H7 (cell line): ENCODE measurements at regions not wholly inside any gene's neighbourhood (a gene's known extent, or its start where the extent isn't known, plus 50 kb on each side); places are given as distances from the start of the nearest gene placed in this dataset.

Experiments
- DNase-seq: peaks from one replicate; pipeline ENCODE4 v3.0.0; 2012
- H3K27me3 ChIP-seq: 2 replicates; pipeline ENCODE4 v1.6.0; 2011; ENCODE audit warnings: mild to moderate bottlenecking, low read length; ENCODE audit not compliant: control insufficient read depth, insufficient read depth
- H3K36me3 ChIP-seq: replicated peaks from 2 replicates; pipeline ENCODE4 v1.5.1; 2011; ENCODE audit warnings: low read length; ENCODE audit not compliant: control insufficient read depth, insufficient read depth
- H3K4me3 ChIP-seq: 2 replicates; pipeline ENCODE4 v1.5.1; 2011; ENCODE audit warnings: low read depth, mild to moderate bottlenecking, control low read depth, low read length, moderate library complexity; ENCODE audit not compliant: insufficient read depth

DNA sequence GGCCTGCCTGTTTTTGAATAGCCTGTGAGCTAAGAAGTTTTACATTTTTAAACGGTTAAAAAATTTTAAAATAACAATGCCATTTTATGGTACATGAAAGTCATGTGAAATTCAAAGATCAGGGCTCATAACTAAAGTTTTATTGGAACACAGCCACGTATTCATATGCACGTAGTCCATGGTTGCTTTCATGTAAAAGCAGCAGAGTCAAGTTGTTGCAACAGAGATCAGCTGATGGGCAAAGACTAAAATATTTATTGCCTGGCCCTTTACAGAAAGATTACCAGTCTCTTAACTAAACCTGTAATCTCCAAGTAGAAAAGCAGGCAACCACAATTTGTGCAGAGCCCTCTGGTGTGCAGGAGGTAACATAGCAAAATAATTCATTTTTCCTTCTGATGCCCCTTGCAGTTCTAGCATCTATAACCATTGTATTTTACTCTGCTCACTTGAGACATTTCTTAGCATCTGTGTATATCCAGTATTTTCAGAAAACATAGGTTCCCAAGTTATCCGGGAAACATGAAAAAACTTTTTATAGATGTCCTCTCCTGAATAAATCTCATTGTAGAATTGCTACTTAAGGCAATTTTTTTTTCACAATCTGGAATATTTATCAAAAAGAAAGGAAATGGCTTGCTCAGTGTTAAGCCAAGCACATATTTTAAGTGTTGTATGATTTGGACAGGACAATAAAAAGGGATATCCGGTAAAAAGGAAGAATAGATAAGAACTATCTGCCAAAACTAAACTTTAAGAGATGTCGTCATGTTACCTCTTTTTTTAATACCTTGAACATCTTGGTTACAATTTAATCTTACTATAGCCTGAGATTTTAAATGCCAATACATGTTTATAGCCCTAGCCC lies 430.8 kb downstream of the PLPP3 start:
- Histone ChIP-seq H3K4me3 (no peak overlapping the region), H3K27me3 (no peaks in the 10 kb centered on the region), H3K36me3 (no peaks in the 10 kb centered on the region)
- no peak for DNase-seq

- Histone ChIP-seq H3K36me3 (no peaks in the 10 kb centered on the region), H3K27me3 (no peaks in the 10 kb centered on the region), H3K4me3 (no peak overlapping the region)
- DNase-seq: no peak
Measured at GRCh38 chr1:56147459-56147858, 431.9 kb downstream of the PLPP3 start.

- H3K4me3 ChIP-seq: no peak overlapping the region
- DNase-seq: no peak
Measured at GRCh38 chr1:56147034-56147433, 432.3 kb downstream of the PLPP3 start.

DNA sequence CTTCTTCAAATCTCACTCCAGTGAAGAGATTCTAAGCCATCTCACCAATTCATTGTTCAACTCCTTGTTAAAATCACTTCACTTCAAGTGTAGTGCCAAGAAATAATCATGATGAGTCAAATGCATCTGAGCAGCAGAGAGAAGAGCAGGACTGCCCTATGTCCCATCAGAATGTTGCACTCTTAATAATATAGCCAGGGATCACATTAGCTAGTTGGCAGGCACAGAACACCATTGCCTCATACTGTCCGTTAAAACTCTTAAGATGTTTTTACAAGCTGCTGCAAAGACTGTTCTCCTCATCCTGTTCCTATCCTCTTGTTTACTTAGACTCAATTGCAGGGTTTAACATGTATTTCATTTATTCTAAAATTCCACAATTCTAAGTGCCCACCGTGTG lies 432.9 kb downstream of the PLPP3 start:
- Histone ChIP-seq H3K27me3 (no peaks in the 10 kb centered on the region), H3K36me3 (no peaks in the 10 kb centered on the region), H3K4me3 (no peak overlapping the region)
- no peak for DNase-seq

More at GRCh38 chr1:56147034-56147433, 432.3 kb downstream of the PLPP3 start:
- H3K36me3 ChIP-seq: no peaks in the 10 kb centered on the region
- H3K27me3 ChIP-seq: no peaks in the 10 kb centered on the region

- H3K4me3 ChIP-seq: no peak overlapping the region
- DNase-seq: no peak
Measured at GRCh38 chr1:56145581-56145980, 433.8 kb downstream of the PLPP3 start.

DNA sequence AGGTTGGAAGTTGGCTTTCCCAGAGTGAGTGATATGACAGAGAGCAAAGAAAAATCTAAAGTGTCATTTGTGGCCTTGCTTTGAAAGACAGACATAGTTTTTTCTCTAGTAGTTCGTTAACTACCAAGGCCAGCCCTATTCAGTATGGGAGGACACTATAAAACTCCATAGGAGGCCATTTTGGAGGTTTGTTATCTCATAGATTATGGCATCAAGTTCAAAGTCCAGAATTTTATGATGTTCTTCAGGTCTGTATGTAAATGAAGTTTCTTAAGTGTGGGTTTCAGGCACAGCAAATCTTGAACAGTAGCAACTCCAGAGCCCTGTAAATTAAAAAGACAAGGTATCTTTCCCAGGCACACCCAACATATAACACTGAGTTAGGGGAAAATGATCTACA lies 437.1 kb downstream of the PLPP3 start:
- no peak for DNase-seq
- Histone ChIP-seq H3K27me3 (no peaks in the 10 kb centered on the region), H3K36me3 (no peaks in the 10 kb centered on the region), H3K4me3 (no peak overlapping the region)

More at GRCh38 chr1:56145581-56145980, 433.8 kb downstream of the PLPP3 start:
- Histone ChIP-seq H3K36me3 (no peaks in the 10 kb centered on the region), H3K27me3 (no peaks in the 10 kb centered on the region)

DNA sequence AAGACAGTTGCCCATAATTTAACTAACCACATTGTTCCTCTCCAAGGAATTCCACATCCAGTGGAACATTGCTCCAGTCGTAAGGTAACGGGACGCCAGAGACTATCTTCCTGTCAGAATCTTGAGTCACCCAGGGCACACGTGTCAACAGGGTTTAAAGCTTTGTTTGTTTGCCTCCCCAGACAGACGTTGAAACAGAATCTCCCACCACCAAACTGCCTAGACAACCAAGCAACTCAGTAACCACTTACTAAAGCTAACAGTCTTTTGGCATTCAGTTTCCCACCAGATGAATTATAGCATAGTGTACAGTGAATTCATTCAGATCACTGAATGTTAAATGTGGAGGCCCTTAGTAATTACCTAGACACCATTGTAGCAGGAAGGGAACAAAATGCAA lies 439.5 kb downstream of the PLPP3 start:
- no peak overlapping the region for H3K4me3 ChIP-seq
- no peaks in the 10 kb centered on the region; the same call in 1 of the 2 replicates for H3K27me3 ChIP-seq
- DNase-seq: no peak
- H3K36me3 ChIP-seq: no peaks in the 10 kb centered on the region

DNA sequence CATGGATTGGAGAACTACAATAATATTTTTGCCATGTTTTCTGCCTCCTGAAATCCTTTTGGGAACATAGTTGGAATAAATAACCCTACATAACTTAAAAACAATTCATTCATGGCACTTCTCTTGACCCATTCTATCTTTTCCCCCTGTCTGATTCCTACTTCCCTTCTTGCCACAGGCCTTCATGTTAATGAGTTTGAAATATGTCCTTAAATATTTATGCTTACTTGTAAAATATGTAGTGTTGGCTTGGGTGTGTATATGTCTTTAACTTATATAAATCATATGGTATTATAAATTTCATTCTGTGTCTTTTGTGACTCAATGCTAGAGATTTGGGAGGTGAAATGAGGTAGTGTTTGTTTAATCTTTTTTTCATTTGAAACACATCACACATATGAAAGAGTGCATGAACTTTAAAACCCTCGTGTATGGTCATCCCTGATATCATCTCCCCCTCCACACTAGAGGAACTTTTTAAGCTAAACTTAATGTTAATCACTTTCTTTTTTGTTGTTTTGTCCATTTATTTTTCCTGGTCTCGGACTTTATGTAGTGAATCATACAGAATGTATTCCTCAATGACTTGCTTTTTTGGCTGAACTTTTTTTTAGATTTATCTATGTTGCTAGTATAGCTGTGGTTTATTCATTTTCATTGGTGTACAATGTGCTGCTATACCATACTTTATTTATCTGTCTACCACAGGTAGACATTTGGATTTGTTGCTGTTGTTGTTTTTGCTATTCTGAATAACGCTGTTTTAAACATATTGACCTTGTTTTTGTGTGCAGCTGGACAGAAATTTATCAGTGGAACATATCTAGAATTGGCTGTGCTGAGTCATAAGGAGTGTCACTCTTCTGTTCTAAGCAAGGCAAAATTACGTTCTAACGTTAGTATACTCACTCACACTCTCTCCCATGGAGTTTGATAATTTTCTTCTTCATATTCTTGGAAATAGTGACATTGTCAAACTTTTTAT lies 441.6 kb downstream of the PLPP3 start:
- Histone ChIP-seq H3K4me3 (no peak overlapping the region), H3K36me3 (no peaks in the 10 kb centered on the region), H3K27me3 (no peaks in the 10 kb centered on the region; the same call in 1 of the 2 replicates)
- no peak for DNase-seq

GRCh38 chr1:56137090-56137489 lies 442.3 kb downstream of the PLPP3 start:
- H3K4me3 ChIP-seq: no peak overlapping the region
- no peaks in the 10 kb centered on the region; the same call in 1 of the 2 replicates for H3K27me3 ChIP-seq

GRCh38 chr1:56135864-56136147 lies 443.6 kb downstream of the PLPP3 start:
- Histone ChIP-seq H3K4me3 (no peak overlapping the region), H3K27me3 (no peaks in the 10 kb centered on the region; the same call in 1 of the 2 replicates), H3K36me3 (no peaks in the 10 kb centered on the region)
- DNase-seq: no peak

More at GRCh38 chr1:56137090-56137489, 442.3 kb downstream of the PLPP3 start:
- no peaks in the 10 kb centered on the region for H3K36me3 ChIP-seq
- DNase-seq: no peak

GRCh38 chr1:56135069-56135863 lies 444.1 kb downstream of the PLPP3 start:
- Histone ChIP-seq H3K27me3 (no peaks in the 10 kb centered on the region; the same call in 1 of the 2 replicates), H3K4me3 (no peak overlapping the region), H3K36me3 (no peaks in the 10 kb centered on the region)
- no peak for DNase-seq

- H3K27me3 ChIP-seq: no peaks in the 10 kb centered on the region; the same call in 1 of the 2 replicates
- DNase-seq: no peak
- H3K4me3 ChIP-seq: no peak overlapping the region
- H3K36me3 ChIP-seq: no peaks in the 10 kb centered on the region
Measured at GRCh38 chr1:56133522-56134472, 445.6 kb downstream of the PLPP3 start.

DNA sequence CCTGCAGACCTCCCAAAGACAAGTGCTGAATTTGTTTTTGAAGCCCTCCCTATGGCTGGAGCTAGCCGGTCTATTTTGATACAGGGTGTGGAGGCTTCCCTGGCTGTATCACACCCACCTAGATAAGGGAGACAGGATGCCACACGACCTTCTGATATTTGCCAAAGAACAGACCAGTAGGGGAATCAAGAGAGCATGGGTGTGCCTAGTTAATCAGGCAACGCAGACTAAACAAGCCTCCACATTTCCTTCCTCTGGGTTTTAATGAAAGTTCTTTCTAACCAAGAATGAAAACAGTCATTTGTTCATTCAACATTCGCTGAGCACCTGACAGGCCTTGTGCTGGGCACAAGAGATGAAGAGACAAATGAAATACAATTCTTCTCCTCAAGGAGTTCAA lies 446.8 kb downstream of the PLPP3 start:
- Histone ChIP-seq H3K36me3 (no peaks in the 10 kb centered on the region), H3K27me3 (no peaks in the 10 kb centered on the region; the same call in 1 of the 2 replicates), H3K4me3 (no peak overlapping the region)
- no peak for DNase-seq
